Breast epithelium (tissue), 4 donors: ENCODE measurements at regions not wholly inside any gene's neighbourhood (a gene's known extent, or its start where the extent isn't known, plus 50 kb on each side); places are given as distances from the start of the nearest gene placed in this dataset.
A peak's percentile ranks its signal among the peaks of the same experiment; 100 is the strongest.
"Not testable (repeated sequence)": the region's sequence is repeated elsewhere in the genome, so short reads cannot be mapped to it uniquely, and the experiment has no call there.

ENCODE experiments used
- DNase-seq, 2 donors: peaks; one replicate each; pipeline ENCODE4 v3.0.0-alpha.2; 2019; ENCODE audit warnings: low spot score in 2 of 2
- H3K27ac ChIP-seq, 2 donors: fragments of 200-600 bp; sonication (generic) in 1 of 2; one replicate each; pipeline ENCODE4 v1.5.1; 2016 to 2019; ENCODE audit warnings: mild to moderate bottlenecking in 1 of 2
- H3K27me3 ChIP-seq, 2 donors: fragments of 200-600 bp; sonication (generic) in 1 of 2; one replicate each; pipeline versions ENCODE4 v1.5.1 to v1.6.0; 2017 to 2019; ENCODE audit warnings: control low read depth in 1 of 2, mild to moderate bottlenecking in 1 of 2
- H3K36me3 ChIP-seq: fragments of 200-600 bp; one replicate; pipeline ENCODE4 v1.5.1; 2019
- H3K4me1 ChIP-seq, 2 donors: fragments of 200-600 bp; sonication (generic); one replicate each; pipeline ENCODE4 v1.5.1; 2016 to 2019; ENCODE audit warnings: control low read depth in 1 of 2
- H3K4me3 ChIP-seq, 3 donors: fragments of 200-600 bp; sonication (generic); 1 replicate in 2 of 3; 2 replicates in 1 of 3; pipeline ENCODE4 v1.5.1; 2016 to 2019; ENCODE audit warnings: mild to moderate bottlenecking in 3 of 3, moderate library complexity in 2 of 3
- H3K9me3 ChIP-seq, 2 donors: fragments of 200-600 bp; sonication (generic) in 1 of 2; one replicate each; pipeline ENCODE4 v1.5.1; 2016 to 2019; ENCODE audit warnings: control low read depth in 1 of 2
- CTCF ChIP-seq, 3 donors: fragments of 450-650 bp; IDR thresholded peaks; one replicate each; pipeline ENCODE4 v1.5.1; 2016 to 2017; ENCODE audit warnings: antibody characterized with exemption in 3 of 3, mild to moderate bottlenecking in 3 of 3, moderate library complexity in 3 of 3
- POLR2A ChIP-seq: fragments of 450-650 bp; IDR thresholded peaks from one replicate; pipeline ENCODE4 v1.6.1; 2016; ENCODE audit warnings: antibody characterized with exemption, mild to moderate bottlenecking, moderate library complexity
- POLR2AphosphoS5 ChIP-seq, 3 donors: sonication (generic); formaldehyde crosslinking; IDR thresholded peaks; one replicate each; pipeline ENCODE4 v1.6.1; 2017; ENCODE audit warnings: antibody characterized with exemption in 3 of 3
- intact Hi-C: fragments of 100-400 bp; cut with DNase I; formaldehyde crosslinking; loops from one replicate; pipeline ENCODE4 v1.15.1; 2023; ENCODE audit warnings: low total_unique reads

DNA sequence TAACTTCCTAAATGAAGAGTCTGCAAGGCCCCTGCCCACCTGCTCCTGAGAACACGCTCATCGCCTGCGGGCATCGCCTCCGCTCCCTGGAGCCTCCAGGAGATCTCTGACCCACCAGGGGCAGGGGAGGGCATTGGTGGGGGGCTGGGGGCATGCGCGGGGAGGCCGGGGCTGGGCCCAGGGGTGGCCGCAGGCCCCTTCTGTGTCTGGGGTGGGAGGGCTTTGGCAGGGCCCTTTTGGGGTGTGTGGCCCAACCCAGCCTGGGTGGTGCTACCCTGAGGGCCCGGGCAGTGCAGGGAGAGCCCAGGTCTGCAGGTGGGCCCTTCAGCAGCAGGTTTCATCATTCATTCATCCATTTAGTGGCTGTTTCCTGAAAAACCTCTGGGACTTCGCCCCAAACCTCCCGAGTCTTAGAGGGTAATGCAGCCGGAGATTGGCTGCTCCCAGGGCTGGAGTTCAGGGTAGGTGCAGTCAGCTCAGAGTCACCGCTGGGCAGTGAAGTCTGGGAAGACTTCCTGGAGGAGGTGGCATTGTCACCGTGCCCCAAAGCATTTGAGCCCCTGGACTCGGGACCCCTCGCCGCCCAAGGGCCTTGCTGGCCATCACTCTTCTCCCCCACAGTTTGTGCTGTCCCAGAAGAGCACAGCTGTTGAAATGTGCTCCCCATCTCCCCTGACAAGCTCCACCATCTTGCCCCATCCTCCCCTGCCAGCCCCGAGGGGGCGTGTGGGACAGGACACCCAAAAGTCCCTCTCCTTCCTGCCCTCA lies 255.1 kb downstream of the PARP8 start:
- intact Hi-C loops = no loop called here
- no peak overlapping the region for H3K27ac ChIP-seq
- H3K4me1 ChIP-seq = no peaks in the 10 kb centered on the region
- DNase-seq = no peak
- H3K9me3 ChIP-seq = no peaks in the 10 kb centered on the region
- H3K36me3 ChIP-seq = no peaks in the 10 kb centered on the region
- TF ChIP-seq CTCF (IDR thresholded peaks at IDR 0.05) (no peak), POLR2AphosphoS5 (IDR thresholded peaks at IDR 0.05) (no peak), POLR2A (no peak)
- H3K27me3 ChIP-seq = no peaks in the 10 kb centered on the region
- no peak overlapping the region for H3K4me3 ChIP-seq

DNA sequence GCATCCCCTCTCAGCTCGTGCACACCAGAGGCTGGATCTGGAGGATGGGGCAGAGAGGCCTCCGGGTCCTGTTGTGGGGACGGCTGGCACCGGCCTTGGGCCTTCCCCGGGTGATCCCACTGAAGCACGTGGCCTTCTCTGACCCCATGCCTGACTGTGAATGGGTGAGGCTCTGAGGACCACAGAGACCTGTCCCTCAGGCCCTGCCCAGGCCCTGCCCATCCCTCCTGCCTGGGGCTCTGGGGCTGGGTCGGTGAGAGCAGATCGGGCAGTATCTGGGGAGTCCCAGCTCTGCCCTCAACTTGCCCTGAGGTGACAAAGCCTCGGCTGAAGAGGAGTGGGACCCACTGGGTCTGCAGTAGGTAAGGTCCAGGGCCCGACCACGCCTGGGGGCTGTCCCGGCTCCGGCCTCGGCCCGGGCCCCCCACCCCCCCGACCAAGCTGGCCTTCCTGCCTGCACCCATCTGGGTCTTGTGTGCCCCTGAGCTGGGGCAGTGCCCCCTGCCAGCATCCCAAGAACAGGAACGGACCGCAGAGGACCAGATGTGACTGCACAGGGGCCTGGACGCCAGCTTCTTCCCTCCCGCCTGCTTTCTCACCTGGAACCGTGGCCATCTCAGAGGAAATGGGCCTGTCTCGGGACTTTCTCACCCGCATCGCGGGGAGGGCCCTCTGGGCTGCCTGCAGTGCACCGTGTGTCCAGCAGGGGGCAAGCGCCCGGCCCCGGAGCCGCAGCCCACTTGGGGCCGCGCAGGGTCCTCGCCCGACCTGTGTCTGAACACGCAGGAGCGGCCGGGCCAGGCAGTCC lies 255.9 kb downstream of the PARP8 start:
- DNase-seq, H3K4me1 ChIP-seq, H3K36me3 ChIP-seq, intact Hi-C loops, H3K27ac ChIP-seq, H3K9me3 ChIP-seq, H3K27me3 ChIP-seq: not testable (repeated sequence)
- peak in 1 of 3 donors; percentile 9 for TF ChIP-seq CTCF (IDR thresholded peaks at IDR 0.05)
- peak overlapping the region in 2 of 3 donors; percentile 19 to 20 for H3K4me3 ChIP-seq

GRCh38 chr5:50922942-50923767 lies 256.7 kb downstream of the PARP8 start:
- no peak for DNase-seq
- Histone ChIP-seq H3K4me1 (no peaks in the 10 kb centered on the region), H3K4me3 (peak overlapping the region in 2 of 3 donors; percentile 19 to 20), H3K27me3 (no peaks in the 10 kb centered on the region), H3K9me3 (no peaks in the 10 kb centered on the region), H3K27ac (no peak overlapping the region), H3K36me3 (no peaks in the 10 kb centered on the region)
- intact Hi-C loops = no loop called here
- no peak for TF ChIP-seq POLR2A
- no peak for TF ChIP-seq POLR2AphosphoS5 (IDR thresholded peaks at IDR 0.05)
- TF ChIP-seq CTCF (IDR thresholded peaks at IDR 0.05) = no peak

- Histone ChIP-seq H3K27me3 (no peaks in the 10 kb centered on the region), H3K4me1 (no peaks in the 10 kb centered on the region), H3K4me3 (no peak overlapping the region), H3K27ac (no peak overlapping the region), H3K9me3 (no peaks in the 10 kb centered on the region), H3K36me3 (no peaks in the 10 kb centered on the region)
- TF ChIP-seq POLR2AphosphoS5 (IDR thresholded peaks at IDR 0.05) (no peak), POLR2A (no peak), CTCF (IDR thresholded peaks at IDR 0.05) (no peak)
- no peak for DNase-seq
- intact Hi-C loops = no loop called here
Measured at GRCh38 chr5:50923768-50924494, 257.5 kb downstream of the PARP8 start.
